ENCODE measurements at regions not wholly inside any gene's neighbourhood (a gene's known extent, or its start where the extent isn't known, plus 50 kb on each side); places are given as distances from the start of the nearest gene placed in this dataset.

DNA sequence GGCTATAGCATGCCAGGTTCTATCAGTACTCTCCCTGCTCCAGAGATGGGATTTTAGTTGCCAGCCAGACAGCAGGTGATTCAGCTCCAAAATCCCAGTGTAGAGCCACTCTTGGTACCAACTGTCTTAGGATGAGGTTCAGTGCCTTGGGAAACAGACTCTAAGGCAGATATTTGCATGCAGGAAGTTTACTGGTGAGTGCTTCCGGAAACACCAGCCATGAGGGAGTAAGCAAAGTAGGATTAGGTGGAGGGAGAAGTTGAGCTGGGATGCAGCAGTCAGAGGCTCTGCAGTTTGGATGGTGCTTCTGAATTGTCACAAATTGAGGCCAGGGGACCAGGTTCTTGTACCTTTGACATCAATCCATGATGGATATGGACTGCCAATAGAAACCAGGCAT, 207.5 kb upstream of the JUN start:
- H3K4me2 ChIP-seq (ENCODE audit: low read length), result no peak overlapping the region
- H3K27me3 ChIP-seq (ENCODE audit: control insufficient read depth, insufficient read depth, low read length), result no peaks in the 10 kb centered on the region
- TF ChIP-seq, protein P1, sequence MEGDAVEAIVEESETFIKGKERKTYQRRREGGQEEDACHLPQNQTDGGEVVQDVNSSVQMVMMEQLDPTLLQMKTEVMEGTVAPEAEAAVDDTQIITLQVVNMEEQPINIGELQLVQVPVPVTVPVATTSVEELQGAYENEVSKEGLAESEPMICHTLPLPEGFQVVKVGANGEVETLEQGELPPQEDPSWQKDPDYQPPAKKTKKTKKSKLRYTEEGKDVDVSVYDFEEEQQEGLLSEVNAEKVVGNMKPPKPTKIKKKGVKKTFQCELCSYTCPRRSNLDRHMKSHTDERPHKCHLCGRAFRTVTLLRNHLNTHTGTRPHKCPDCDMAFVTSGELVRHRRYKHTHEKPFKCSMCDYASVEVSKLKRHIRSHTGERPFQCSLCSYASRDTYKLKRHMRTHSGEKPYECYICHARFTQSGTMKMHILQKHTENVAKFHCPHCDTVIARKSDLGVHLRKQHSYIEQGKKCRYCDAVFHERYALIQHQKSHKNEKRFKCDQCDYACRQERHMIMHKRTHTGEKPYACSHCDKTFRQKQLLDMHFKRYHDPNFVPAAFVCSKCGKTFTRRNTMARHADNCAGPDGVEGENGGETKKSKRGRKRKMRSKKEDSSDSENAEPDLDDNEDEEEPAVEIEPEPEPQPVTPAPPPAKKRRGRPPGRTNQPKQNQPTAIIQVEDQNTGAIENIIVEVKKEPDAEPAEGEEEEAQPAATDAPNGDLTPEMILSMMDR (IDR thresholded peaks at IDR 0.05), result no peak
- H3K27ac ChIP-seq, result no peak overlapping the region
- H3K9me3 ChIP-seq (ENCODE audit: control insufficient read depth, low read length), result no peaks in the 10 kb centered on the region
- no peak overlapping the region for H2AFZ ChIP-seq
- peaks cover 7% of the 10 kb centered on the region for H3K4me1 ChIP-seq
- H3K9ac ChIP-seq, result no peak overlapping the region
- no peak overlapping the region for H3K4me3 ChIP-seq (ENCODE audit: low read depth, low read length)
- H3K36me3 ChIP-seq (ENCODE audit: control insufficient read depth, insufficient read depth, low read length), result no peaks in the 10 kb centered on the region
- H3K79me2 ChIP-seq, result no peaks in the 10 kb centered on the region

DNA sequence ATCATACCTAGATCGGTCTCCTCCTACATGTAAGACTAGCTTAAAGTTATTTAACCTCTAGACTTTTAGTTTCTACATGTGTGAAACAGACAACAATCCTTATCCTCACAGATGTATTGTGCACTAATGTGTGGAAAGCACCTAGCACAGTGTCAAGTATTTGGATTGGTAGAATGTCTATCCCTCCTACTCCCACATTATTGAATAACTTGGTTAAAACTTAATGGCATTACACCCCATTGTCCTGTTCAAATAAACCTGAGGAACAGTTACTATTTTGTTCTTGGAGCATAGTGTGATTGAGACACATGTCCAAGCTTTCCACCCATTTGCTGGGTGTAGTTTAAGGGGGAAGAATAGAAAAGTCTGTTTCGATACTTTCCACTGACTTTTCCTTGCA, 208.8 kb upstream of the JUN start:
- H3K36me3 ChIP-seq (ENCODE audit: control insufficient read depth, insufficient read depth, low read length), result no peaks in the 10 kb centered on the region
- H2AFZ ChIP-seq, result no peak overlapping the region
- H3K4me3 ChIP-seq (ENCODE audit: low read depth, low read length), result no peak overlapping the region
- no peak overlapping the region for H3K27ac ChIP-seq
- TF ChIP-seq, protein P1 (IDR thresholded peaks at IDR 0.05), result no peak
- H3K79me2 ChIP-seq, result no peaks in the 10 kb centered on the region
- H3K27me3 ChIP-seq (ENCODE audit: control insufficient read depth, insufficient read depth, low read length), result no peaks in the 10 kb centered on the region
- H3K4me2 ChIP-seq (ENCODE audit: low read length), result no peak overlapping the region
- no peaks in the 10 kb centered on the region for H3K9me3 ChIP-seq (ENCODE audit: control insufficient read depth, low read length)
- H3K4me1 ChIP-seq, result peaks cover 6% of the 10 kb centered on the region
- H3K9ac ChIP-seq, result no peak overlapping the region

DNA sequence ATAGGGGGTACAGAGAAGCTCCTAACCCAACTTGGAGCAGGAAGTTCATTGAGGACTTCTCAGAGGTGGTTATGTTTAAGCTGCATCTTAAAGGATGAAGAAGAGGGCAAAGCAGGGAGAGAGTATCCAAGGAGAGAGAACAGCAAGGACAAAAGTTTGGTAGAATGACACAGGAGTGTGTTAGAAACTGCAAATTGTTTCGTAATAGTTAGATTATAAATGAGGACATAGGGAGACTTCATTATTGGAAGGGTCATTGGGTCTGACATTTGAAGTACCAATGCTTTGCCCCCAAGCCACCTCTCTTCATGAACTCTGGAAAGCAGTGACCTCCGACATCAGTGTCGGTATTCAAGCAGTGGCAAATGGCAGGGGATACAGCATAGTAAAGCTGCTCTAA, 209.6 kb upstream of the JUN start:
- TF ChIP-seq, protein P1 (IDR thresholded peaks at IDR 0.05), result no peak
- H3K9me3 ChIP-seq (ENCODE audit: control insufficient read depth, low read length), result no peaks in the 10 kb centered on the region
- no peak overlapping the region for H3K4me3 ChIP-seq (ENCODE audit: low read depth, low read length)
- no peak overlapping the region for H3K9ac ChIP-seq
- no peaks in the 10 kb centered on the region for H3K79me2 ChIP-seq
- peaks cover 6% of the 10 kb centered on the region for H3K4me1 ChIP-seq
- H3K4me2 ChIP-seq (ENCODE audit: low read length), result no peak overlapping the region
- no peak overlapping the region for H3K27ac ChIP-seq
- H2AFZ ChIP-seq, result no peak overlapping the region
- no peaks in the 10 kb centered on the region for H3K27me3 ChIP-seq (ENCODE audit: control insufficient read depth, insufficient read depth, low read length)
- H3K36me3 ChIP-seq (ENCODE audit: control insufficient read depth, insufficient read depth, low read length), result no peaks in the 10 kb centered on the region

DNA sequence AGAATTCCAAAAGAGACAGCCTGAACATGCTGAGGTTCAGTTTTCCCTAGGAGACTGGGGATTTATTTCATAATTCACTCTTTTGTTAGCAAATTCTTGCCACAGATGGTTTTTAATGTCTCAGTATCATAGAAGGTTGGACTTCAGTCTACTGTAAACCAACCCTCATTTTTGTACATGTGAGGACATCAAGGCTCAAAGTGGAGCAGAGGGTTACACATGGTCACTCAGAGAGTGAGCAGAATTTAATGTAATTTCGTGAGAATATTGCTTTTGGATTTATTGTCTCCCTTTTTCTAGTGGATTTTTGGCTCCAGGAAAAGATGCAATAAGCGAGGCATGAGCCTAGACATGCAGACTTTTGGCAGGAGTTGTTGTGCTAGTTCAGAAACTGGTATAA, 210.8 kb upstream of the JUN start:
- no peak overlapping the region for H3K4me3 ChIP-seq (ENCODE audit: low read depth, low read length)
- no peaks in the 10 kb centered on the region for H3K9me3 ChIP-seq (ENCODE audit: control insufficient read depth, low read length)
- H3K9ac ChIP-seq, result no peak overlapping the region
- H3K27ac ChIP-seq, result no peak overlapping the region
- TF ChIP-seq, protein P1 (IDR thresholded peaks at IDR 0.05), result no peak
- no peak overlapping the region for H3K4me2 ChIP-seq (ENCODE audit: low read length)
- H3K27me3 ChIP-seq (ENCODE audit: control insufficient read depth, insufficient read depth, low read length), result no peaks in the 10 kb centered on the region
- H3K79me2 ChIP-seq, result no peaks in the 10 kb centered on the region
- H3K36me3 ChIP-seq (ENCODE audit: control insufficient read depth, insufficient read depth, low read length), result no peaks in the 10 kb centered on the region
- H3K4me1 ChIP-seq, result peaks cover 6% of the 10 kb centered on the region
- peak overlapping the region; percentile 25 for H2AFZ ChIP-seq

DNA sequence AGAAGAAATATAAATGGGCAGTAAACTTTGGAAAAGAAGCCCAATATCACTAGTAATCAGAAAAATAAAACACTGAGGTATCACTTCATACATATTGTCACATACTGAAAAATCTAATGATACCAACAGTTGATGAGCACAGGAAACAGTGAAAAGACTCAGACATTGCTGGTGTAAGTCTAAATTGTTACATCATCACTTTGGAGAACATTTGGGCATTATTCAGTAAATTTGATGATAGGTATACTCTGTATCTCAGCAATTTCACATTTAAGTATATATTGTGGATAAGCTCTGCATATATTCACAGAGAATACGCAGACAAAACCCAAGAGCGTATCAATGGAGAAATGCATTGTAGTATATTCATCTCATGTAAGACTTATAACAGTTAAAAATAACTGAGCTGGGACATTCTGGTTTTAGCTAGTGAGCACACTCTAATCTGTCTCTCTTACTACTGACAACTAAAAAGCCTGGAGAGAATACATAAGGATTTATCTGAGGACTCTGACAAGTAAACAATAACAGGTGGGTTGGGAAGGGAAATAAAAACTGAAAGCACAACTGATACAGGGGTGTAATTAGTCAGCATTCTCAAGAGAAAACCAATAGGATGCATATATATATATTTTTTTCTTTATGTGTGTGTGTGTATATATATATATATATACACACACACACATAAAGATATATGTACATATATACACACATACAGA, 212.7 kb upstream of the JUN start:
- H3K4me2 ChIP-seq (ENCODE audit: low read length), result no peak overlapping the region
- H3K27ac ChIP-seq, result no peak overlapping the region
- H3K27me3 ChIP-seq (ENCODE audit: control insufficient read depth, insufficient read depth, low read length), result no peaks in the 10 kb centered on the region
- H3K4me3 ChIP-seq (ENCODE audit: low read depth, low read length), result no peak overlapping the region
- TF ChIP-seq, protein P1 (IDR thresholded peaks at IDR 0.05), result no peak
- no peak overlapping the region for H2AFZ ChIP-seq
- H3K9me3 ChIP-seq (ENCODE audit: control insufficient read depth, low read length), result no peaks in the 10 kb centered on the region
- H3K9ac ChIP-seq, result no peak overlapping the region
- H3K36me3 ChIP-seq (ENCODE audit: control insufficient read depth, insufficient read depth, low read length), result no peaks in the 10 kb centered on the region
- H3K79me2 ChIP-seq, result no peaks in the 10 kb centered on the region
- peaks cover 4% of the 10 kb centered on the region for H3K4me1 ChIP-seq
